Loucy (cell line): ENCODE measurements at regions not wholly inside any gene's neighbourhood (a gene's known extent, or its start where the extent isn't known, plus 50 kb on each side); places are given as distances from the start of the nearest gene placed in this dataset.

ENCODE experiments used
- H2AFZ ChIP-seq: fragments of 200-600 bp; sonication (generic); 2 replicates; pipeline ENCODE4 v1.6.0; 2016; ENCODE audit warnings: antibody characterized with exemption, mild to moderate bottlenecking, low read length, moderate library complexity
- H3F3A ChIP-seq: fragments of 200-600 bp; 2 replicates; pipeline ENCODE4 v1.6.0; 2016; ENCODE audit warnings: antibody characterized with exemption, low read depth, mild to moderate bottlenecking
- H3K27me3 ChIP-seq: fragments of 200-600 bp; sonication (generic); 2 replicates; pipeline ENCODE4 v1.6.1; 2014; ENCODE audit warnings: low read length, mild to moderate bottlenecking; ENCODE audit not compliant: insufficient read depth, poor library complexity, severe bottlenecking
- H3K36me3 ChIP-seq: fragments of 200-600 bp; sonication (generic); 2 replicates; pipeline ENCODE4 v1.6.1; 2016; ENCODE audit warnings: low read length; ENCODE audit not compliant: insufficient read depth
- H3K4me1 ChIP-seq: fragments of 200-600 bp; sonication (generic); 2 replicates; pipeline ENCODE4 v1.5.1; 2014; ENCODE audit warnings: low read length, mild to moderate bottlenecking; ENCODE audit not compliant: insufficient read depth, poor library complexity, severe bottlenecking
- H3K4me2 ChIP-seq: fragments of 200-600 bp; sonication (generic); 2 replicates; pipeline ENCODE4 v1.6.0; 2014; ENCODE audit warnings: antibody characterized with exemption, low read length, low read depth, mild to moderate bottlenecking; ENCODE audit not compliant: poor library complexity, severe bottlenecking
- H3K4me3 ChIP-seq: fragments of 200-600 bp; sonication (generic); 2 replicates; pipeline ENCODE4 v1.5.1; 2014; ENCODE audit warnings: low read length, mild to moderate bottlenecking, mixed read lengths; ENCODE audit not compliant: poor library complexity, severe bottlenecking
- H3K79me2 ChIP-seq: fragments of 200-600 bp; sonication (generic); 2 replicates; pipeline ENCODE4 v1.6.1; 2014; ENCODE audit warnings: low read length; ENCODE audit not compliant: insufficient read depth
- H3K9ac ChIP-seq: fragments of 200-600 bp; sonication (generic); 2 replicates; pipeline ENCODE4 v1.6.0; 2014; ENCODE audit warnings: mild to moderate bottlenecking, low read depth, low read length, moderate library complexity; ENCODE audit not compliant: poor library complexity, severe bottlenecking
- H3K9me2 ChIP-seq: fragments of 200-600 bp; sonication (generic); replicated peaks from 2 replicates; pipeline ENCODE4 v1.6.1; 2016; ENCODE audit warnings: low read depth, low read length, mixed read lengths
- H3K9me3 ChIP-seq: fragments of 200-600 bp; sonication (generic); 2 replicates; pipeline ENCODE4 v1.6.1; 2014; ENCODE audit warnings: mild to moderate bottlenecking, antibody characterized with exemption, low read length, low read depth; ENCODE audit not compliant: insufficient read depth
- H4K20me1 ChIP-seq: fragments of 200-600 bp; sonication (generic); 2 replicates; pipeline ENCODE4 v1.6.0; 2014; ENCODE audit warnings: antibody characterized with exemption, low read length, mild to moderate bottlenecking; ENCODE audit not compliant: insufficient read depth, poor library complexity, severe bottlenecking
- EZH2phosphoT487 ChIP-seq: fragments of 200-600 bp; IDR thresholded peaks from 2 replicates; pipeline ENCODE4 v1.6.1; 2018; ENCODE audit warnings: antibody characterized with exemption, mild to moderate bottlenecking, moderate library complexity, borderline replicate concordance
- TF ChIP-seq, protein P1 (sequence below): fragments of 200-600 bp; sonication (generic); conservative IDR thresholded peaks from 2 replicates; pipeline ENCODE4 v1.5.1; 2014; ENCODE audit warnings: mild to moderate bottlenecking, antibody characterized with exemption, low read length

DNA sequence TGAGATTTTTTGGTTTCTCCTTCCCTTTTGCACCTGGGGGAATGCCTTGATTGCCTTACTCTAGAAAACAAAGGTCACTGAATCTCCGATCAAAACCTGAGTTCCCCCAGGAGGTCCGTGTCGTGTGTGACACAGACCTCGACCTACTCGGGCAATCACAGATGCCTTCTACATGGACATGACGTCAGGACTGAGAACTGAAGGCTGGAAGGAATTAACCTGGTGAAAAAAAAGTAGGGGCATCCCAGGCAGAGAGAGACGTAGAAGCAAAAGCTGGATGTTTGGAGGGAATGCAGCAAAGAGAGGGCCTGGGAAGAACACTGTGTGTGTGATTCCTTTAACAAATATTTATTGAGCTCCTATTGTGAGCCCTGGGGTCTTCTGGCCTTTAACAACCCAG lies 178.0 kb downstream of the PRDM2 start:
- Histone ChIP-seq H3K79me2 (no peaks in the 10 kb centered on the region), H3K36me3 (no peaks in the 10 kb centered on the region), H3K4me3 (no peak overlapping the region), H3F3A (no peaks in the 10 kb centered on the region), H4K20me1 (no peaks in the 10 kb centered on the region), H3K4me1 (no peaks in the 10 kb centered on the region), H3K4me2 (no peak overlapping the region), H3K9me2 (no peaks in the 10 kb centered on the region), H3K9me3 (no peaks in the 10 kb centered on the region), H2AFZ (no peak overlapping the region), H3K9ac (no peak overlapping the region), H3K27me3 (no peaks in the 10 kb centered on the region)
- no peak for TF ChIP-seq EZH2phosphoT487
- TF ChIP-seq, protein P1, sequence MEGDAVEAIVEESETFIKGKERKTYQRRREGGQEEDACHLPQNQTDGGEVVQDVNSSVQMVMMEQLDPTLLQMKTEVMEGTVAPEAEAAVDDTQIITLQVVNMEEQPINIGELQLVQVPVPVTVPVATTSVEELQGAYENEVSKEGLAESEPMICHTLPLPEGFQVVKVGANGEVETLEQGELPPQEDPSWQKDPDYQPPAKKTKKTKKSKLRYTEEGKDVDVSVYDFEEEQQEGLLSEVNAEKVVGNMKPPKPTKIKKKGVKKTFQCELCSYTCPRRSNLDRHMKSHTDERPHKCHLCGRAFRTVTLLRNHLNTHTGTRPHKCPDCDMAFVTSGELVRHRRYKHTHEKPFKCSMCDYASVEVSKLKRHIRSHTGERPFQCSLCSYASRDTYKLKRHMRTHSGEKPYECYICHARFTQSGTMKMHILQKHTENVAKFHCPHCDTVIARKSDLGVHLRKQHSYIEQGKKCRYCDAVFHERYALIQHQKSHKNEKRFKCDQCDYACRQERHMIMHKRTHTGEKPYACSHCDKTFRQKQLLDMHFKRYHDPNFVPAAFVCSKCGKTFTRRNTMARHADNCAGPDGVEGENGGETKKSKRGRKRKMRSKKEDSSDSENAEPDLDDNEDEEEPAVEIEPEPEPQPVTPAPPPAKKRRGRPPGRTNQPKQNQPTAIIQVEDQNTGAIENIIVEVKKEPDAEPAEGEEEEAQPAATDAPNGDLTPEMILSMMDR = no peak

DNA sequence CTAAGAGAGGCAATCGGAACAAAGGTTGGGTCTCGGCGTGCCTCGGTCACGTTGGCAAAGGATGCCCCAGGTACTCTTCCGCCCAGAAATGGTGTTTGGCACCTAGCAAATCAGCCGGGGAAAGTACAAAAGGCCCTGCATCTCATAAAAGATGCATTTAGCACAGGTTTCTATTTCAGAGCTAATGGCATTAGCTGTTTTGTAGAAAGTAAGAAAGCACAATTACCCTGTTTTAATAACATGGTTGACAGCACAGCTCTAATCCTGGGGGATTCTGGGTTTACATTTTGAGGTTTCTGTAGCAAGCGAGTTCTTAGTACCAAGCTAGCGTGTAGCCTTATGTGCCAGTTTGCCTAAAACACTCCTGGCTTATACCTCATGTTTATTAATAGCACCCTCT lies 178.5 kb downstream of the PRDM2 start:
- H3K27me3 ChIP-seq = no peaks in the 10 kb centered on the region
- no peak overlapping the region for H3K4me3 ChIP-seq
- no peaks in the 10 kb centered on the region for H3K9me3 ChIP-seq
- H3K79me2 ChIP-seq = no peaks in the 10 kb centered on the region
- H3K4me2 ChIP-seq = no peak overlapping the region
- H3F3A ChIP-seq = no peaks in the 10 kb centered on the region
- H3K9me2 ChIP-seq = no peaks in the 10 kb centered on the region
- no peak for TF ChIP-seq EZH2phosphoT487
- TF ChIP-seq, protein P1 = no peak
- H3K9ac ChIP-seq = no peak overlapping the region
- H3K4me1 ChIP-seq = no peaks in the 10 kb centered on the region
- no peaks in the 10 kb centered on the region for H4K20me1 ChIP-seq
- no peak overlapping the region for H2AFZ ChIP-seq
- H3K36me3 ChIP-seq = no peaks in the 10 kb centered on the region

DNA sequence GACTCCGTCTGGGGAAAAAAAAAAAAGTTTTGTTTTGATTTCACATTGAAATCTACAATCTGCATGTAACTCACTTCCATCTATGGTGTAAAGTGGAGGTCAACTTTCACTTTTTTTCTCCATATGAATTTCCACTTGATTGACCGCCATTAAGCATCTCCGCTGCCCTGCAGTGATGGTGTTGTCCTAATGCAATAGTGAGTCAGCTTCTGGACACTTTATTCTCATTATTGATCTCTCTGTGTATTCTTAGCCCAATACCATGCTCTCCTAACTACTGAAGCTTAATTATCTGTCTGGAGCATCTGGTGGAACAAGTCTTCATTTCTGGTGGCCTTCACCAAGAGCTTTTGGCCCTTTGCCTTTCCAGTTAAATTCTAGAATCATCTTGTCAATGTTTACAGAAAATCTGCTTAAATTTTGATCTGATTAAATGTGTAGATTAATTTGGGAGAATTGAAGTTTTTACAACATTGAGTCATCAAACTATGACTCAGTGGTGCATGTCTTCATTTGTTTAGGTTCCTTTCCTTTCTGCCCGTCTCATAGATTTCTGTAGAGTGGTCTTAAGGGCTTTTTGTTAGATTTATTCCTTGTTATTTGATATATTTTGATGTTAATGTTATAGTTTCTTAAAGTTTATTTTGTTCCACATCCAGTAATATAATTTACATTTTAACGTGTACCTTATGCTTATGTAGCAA lies 181.5 kb downstream of the PRDM2 start:
- Histone ChIP-seq H3K79me2 (no peaks in the 10 kb centered on the region), H3K4me3 (no peak overlapping the region), H3F3A (no peaks in the 10 kb centered on the region), H3K27me3 (no peaks in the 10 kb centered on the region), H2AFZ (no peak overlapping the region), H3K9ac (no peak overlapping the region), H3K4me1 (no peaks in the 10 kb centered on the region), H4K20me1 (no peaks in the 10 kb centered on the region), H3K4me2 (no peak overlapping the region), H3K9me3 (no peaks in the 10 kb centered on the region), H3K36me3 (no peaks in the 10 kb centered on the region), H3K9me2 (no peaks in the 10 kb centered on the region)
- TF ChIP-seq EZH2phosphoT487 = no peak
- TF ChIP-seq, protein P1 = no peak
